ENCODE measurements at regions not wholly inside any gene's neighbourhood (a gene's known extent, or its start where the extent isn't known, plus 50 kb on each side); places are given as distances from the start of the nearest gene placed in this dataset.

GRCh38 chr12:87518481-87518880 lies 510.7 kb downstream of the C12orf50 start:
- TF ChIP-seq EZH2 (IDR thresholded peaks at IDR 0.05; ENCODE audit: insufficient read depth, poor library complexity, severe bottlenecking) (no peak), EZH2phosphoT487 (IDR thresholded peaks at IDR 0.05; ENCODE audit: insufficient read depth, low read depth) (no peak)
